Activated gamma-delta T cell treated with Interleukin-2 at 50 U/mL for 16 hours (primary cell): ENCODE measurements at regions not wholly inside any gene's neighbourhood (a gene's known extent, or its start where the extent isn't known, plus 50 kb on each side); places are given as distances from the start of the nearest gene placed in this dataset.

ENCODE experiments used
- DNase-seq: peaks from one replicate; pipeline ENCODE4 v3.0.0-alpha.2; 2020

- no peak for DNase-seq
These were observed 83.7 kb upstream of the RND3 start for GRCh38 chr2:150571121-150571520.

- no peak for DNase-seq
These were observed 83.2 kb upstream of the RND3 start for GRCh38 chr2:150570712-150571111.

- no peak for DNase-seq
These were observed 82.3 kb upstream of the RND3 start for GRCh38 chr2:150569761-150570160.

GRCh38 chr2:150567771-150568301 lies 80.4 kb upstream of the RND3 start:
- DNase-seq = no peak

GRCh38 chr2:150566289-150566688 lies 78.8 kb upstream of the RND3 start:
- no peak for DNase-seq

- no peak for DNase-seq
These were observed 73.6 kb upstream of the RND3 start for GRCh38 chr2:150561076-150561475.

- no peak for DNase-seq
These were observed 69.6 kb upstream of the RND3 start for GRCh38 chr2:150557020-150557600.

GRCh38 chr2:150555611-150556356 lies 68.3 kb upstream of the RND3 start:
- no peak for DNase-seq

GRCh38 chr2:150554046-150554445 lies 66.6 kb upstream of the RND3 start:
- DNase-seq = no peak

GRCh38 chr2:150552041-150552820 lies 64.8 kb upstream of the RND3 start:
- DNase-seq = no peak

GRCh38 chr2:150549381-150549780 lies 61.9 kb upstream of the RND3 start:
- no peak for DNase-seq

GRCh38 chr2:150548527-150548926 lies 61.1 kb upstream of the RND3 start:
- no peak for DNase-seq

GRCh38 chr2:150545916-150546315 lies 58.4 kb upstream of the RND3 start:
- no peak for DNase-seq

- DNase-seq = no peak
These were observed 57.3 kb upstream of the RND3 start for GRCh38 chr2:150544731-150545130.

GRCh38 chr2:150542692-150543091 lies 55.2 kb upstream of the RND3 start:
- DNase-seq = no peak

- DNase-seq = no peak
These were observed 54.7 kb upstream of the RND3 start for GRCh38 chr2:150542172-150542571.

- no peak for DNase-seq
These were observed 51.3 kb upstream of the RND3 start for GRCh38 chr2:150538651-150539201.
